A673 (cell line): ENCODE measurements at regions not wholly inside any gene's neighbourhood (a gene's known extent, or its start where the extent isn't known, plus 50 kb on each side); places are given as distances from the start of the nearest gene placed in this dataset.

Experiments
- EZH2 ChIP-seq: fragments of 200-600 bp; sonication (generic); IDR thresholded peaks from 2 replicates; pipeline ENCODE4 v1.6.1; 2017; ENCODE audit warnings: borderline replicate concordance, low read depth, mild to moderate bottlenecking, mixed read lengths, antibody characterized with exemption, low read length; ENCODE audit not compliant: poor library complexity, severe bottlenecking
- TF ChIP-seq, protein P1 (sequence below): fragments of 300-800, 200-600 bp; sonication (generic); conservative IDR thresholded peaks from 2 replicates; pipeline ENCODE4 v1.5.1; 2017; ENCODE audit warnings: low read depth, mild to moderate bottlenecking, antibody characterized with exemption, low read length, moderate library complexity, mixed read lengths

DNA sequence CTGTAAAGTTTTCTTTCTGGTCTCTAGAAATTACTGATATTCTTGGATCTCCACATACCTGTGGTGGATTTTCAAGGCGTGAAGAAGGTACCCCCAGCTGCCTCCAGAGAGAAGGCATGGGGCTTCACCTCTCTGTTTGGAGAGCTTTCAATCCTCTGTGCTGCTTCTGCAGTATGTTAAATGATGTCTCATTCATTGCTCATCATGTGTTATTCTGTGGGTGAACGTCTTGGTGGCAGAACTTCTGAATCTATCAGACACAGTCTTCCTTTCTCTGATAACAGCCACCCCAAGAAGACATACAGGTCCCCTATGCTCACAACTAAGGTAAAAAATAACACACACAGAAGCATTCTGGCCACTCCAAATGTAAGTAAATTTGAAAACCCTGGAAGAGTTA lies 221.3 kb upstream of the TMEM260 start:
- TF ChIP-seq, protein P1, sequence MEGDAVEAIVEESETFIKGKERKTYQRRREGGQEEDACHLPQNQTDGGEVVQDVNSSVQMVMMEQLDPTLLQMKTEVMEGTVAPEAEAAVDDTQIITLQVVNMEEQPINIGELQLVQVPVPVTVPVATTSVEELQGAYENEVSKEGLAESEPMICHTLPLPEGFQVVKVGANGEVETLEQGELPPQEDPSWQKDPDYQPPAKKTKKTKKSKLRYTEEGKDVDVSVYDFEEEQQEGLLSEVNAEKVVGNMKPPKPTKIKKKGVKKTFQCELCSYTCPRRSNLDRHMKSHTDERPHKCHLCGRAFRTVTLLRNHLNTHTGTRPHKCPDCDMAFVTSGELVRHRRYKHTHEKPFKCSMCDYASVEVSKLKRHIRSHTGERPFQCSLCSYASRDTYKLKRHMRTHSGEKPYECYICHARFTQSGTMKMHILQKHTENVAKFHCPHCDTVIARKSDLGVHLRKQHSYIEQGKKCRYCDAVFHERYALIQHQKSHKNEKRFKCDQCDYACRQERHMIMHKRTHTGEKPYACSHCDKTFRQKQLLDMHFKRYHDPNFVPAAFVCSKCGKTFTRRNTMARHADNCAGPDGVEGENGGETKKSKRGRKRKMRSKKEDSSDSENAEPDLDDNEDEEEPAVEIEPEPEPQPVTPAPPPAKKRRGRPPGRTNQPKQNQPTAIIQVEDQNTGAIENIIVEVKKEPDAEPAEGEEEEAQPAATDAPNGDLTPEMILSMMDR = no peak
- TF ChIP-seq EZH2 = no peak
